ENCODE measurements at regions not wholly inside any gene's neighbourhood (a gene's known extent, or its start where the extent isn't known, plus 50 kb on each side); places are given as distances from the start of the nearest gene placed in this dataset.
A peak's percentile ranks its signal among the peaks of the same experiment; 100 is the strongest.

- no peak for DNase-seq (ENCODE audit: extremely low spot score, unreplicated experiment)
- Mint-ChIP-seq H3K36me3 (ENCODE audit: unreplicated experiment) (peaks cover 2% of the 10 kb centered on the region), H3K27ac (ENCODE audit: unreplicated experiment) (no peak overlapping the region), H3K9me3 (ENCODE audit: unreplicated experiment) (peaks cover 24% of the 10 kb centered on the region), H3K4me1 (ENCODE audit: unreplicated experiment) (no peaks in the 10 kb centered on the region), H3K27me3 (ENCODE audit: unreplicated experiment) (no peaks in the 10 kb centered on the region), H3K4me3 (ENCODE audit: unreplicated experiment) (no peak overlapping the region)
- TF ChIP-seq CTCF (IDR thresholded peaks at IDR 0.05) = peak; percentile 80
Measured at GRCh38 chr15:38002883-38003477, 68.5 kb downstream of the TMCO5A start.

DNA sequence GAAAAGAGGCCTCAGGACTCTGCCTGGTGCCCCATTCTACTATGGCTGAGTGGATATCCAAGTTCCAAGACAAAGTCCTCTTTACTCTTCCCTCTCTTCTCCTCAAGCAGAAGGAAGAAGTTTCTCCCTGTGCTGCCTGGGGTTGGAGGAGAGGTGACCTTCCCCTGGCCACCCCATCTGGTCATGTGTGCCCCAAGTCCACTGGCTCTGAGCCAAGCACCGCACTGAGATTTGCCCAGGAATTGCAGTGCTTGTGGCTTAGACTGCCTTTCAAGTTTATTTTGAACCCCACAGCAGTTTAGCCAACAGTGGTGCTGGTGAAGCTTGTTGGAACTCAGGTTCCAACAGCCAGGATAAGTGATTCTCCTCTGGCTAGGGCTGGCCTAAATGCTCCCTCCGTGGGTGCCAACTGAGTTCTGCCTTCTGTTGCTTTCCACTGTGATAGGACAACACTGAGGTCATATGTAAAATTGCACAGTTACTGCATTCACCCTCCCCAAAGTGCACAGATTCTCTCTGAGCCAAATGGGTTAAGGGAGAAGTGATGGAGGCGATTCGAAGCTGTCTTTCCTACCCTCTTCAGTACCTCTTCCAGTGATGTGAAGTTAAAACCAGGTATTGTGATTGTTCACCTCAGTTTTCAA, 69.9 kb downstream of the TMCO5A start:
- Mint-ChIP-seq H3K4me3 (ENCODE audit: unreplicated experiment) (no peak overlapping the region), H3K27ac (ENCODE audit: unreplicated experiment) (no peak overlapping the region), H3K4me1 (ENCODE audit: unreplicated experiment) (no peaks in the 10 kb centered on the region), H3K36me3 (ENCODE audit: unreplicated experiment) (peaks cover 2% of the 10 kb centered on the region), H3K27me3 (ENCODE audit: unreplicated experiment) (no peaks in the 10 kb centered on the region), H3K9me3 (ENCODE audit: unreplicated experiment) (peaks cover 21% of the 10 kb centered on the region)
- DNase-seq (ENCODE audit: extremely low spot score, unreplicated experiment) = no peak
- no peak for TF ChIP-seq CTCF (IDR thresholded peaks at IDR 0.05)

- no peak for DNase-seq (ENCODE audit: extremely low spot score, unreplicated experiment)
- H3K36me3 Mint-ChIP-seq (ENCODE audit: unreplicated experiment) = peaks cover 2% of the 10 kb centered on the region
- no peaks in the 10 kb centered on the region for H3K4me1 Mint-ChIP-seq (ENCODE audit: unreplicated experiment)
- no peak overlapping the region for H3K4me3 Mint-ChIP-seq (ENCODE audit: unreplicated experiment)
- no peak for TF ChIP-seq CTCF (IDR thresholded peaks at IDR 0.05)
- no peak overlapping the region for H3K27ac Mint-ChIP-seq (ENCODE audit: unreplicated experiment)
- H3K9me3 Mint-ChIP-seq (ENCODE audit: unreplicated experiment) = peaks cover 7% of the 10 kb centered on the region
- H3K27me3 Mint-ChIP-seq (ENCODE audit: unreplicated experiment) = no peaks in the 10 kb centered on the region
Measured at GRCh38 chr15:38005953-38006808, 71.7 kb downstream of the TMCO5A start.

GRCh38 chr15:38010395-38010794, 76.0 kb downstream of the TMCO5A start:
- no peak overlapping the region for H3K27ac Mint-ChIP-seq (ENCODE audit: unreplicated experiment)
- DNase-seq (ENCODE audit: extremely low spot score, unreplicated experiment) = no peak
- H3K4me1 Mint-ChIP-seq (ENCODE audit: unreplicated experiment) = no peaks in the 10 kb centered on the region
- H3K9me3 Mint-ChIP-seq (ENCODE audit: unreplicated experiment) = no peaks in the 10 kb centered on the region
- H3K4me3 Mint-ChIP-seq (ENCODE audit: unreplicated experiment) = no peak overlapping the region
- peak; percentile 7 for TF ChIP-seq CTCF (IDR thresholded peaks at IDR 0.05)
- H3K36me3 Mint-ChIP-seq (ENCODE audit: unreplicated experiment) = no peaks in the 10 kb centered on the region
- H3K27me3 Mint-ChIP-seq (ENCODE audit: unreplicated experiment) = no peaks in the 10 kb centered on the region

DNA sequence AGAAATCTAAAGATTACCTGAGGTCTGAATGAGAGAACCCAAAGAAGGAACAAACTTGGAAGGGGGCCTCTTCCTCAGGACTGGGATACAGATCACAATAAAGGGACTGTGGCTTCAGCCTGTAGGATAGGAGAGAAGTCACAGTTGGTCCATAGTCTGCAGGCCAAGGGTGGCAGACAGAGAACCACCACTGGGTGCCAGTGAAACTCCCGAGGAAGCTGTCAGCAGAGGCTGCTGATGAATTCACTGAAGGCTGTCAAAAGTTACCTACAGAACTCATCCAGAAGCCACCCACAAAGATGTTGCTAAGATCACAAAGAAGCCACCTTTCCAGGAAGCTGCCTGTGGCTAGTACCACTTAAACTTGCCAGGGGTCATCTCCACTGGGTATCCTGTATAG, 78.5 kb downstream of the TMCO5A start:
- Mint-ChIP-seq H3K9me3 (ENCODE audit: unreplicated experiment) (no peaks in the 10 kb centered on the region), H3K27ac (ENCODE audit: unreplicated experiment) (no peak overlapping the region), H3K4me3 (ENCODE audit: unreplicated experiment) (no peak overlapping the region), H3K36me3 (ENCODE audit: unreplicated experiment) (no peaks in the 10 kb centered on the region), H3K27me3 (ENCODE audit: unreplicated experiment) (no peaks in the 10 kb centered on the region), H3K4me1 (ENCODE audit: unreplicated experiment) (no peaks in the 10 kb centered on the region)
- DNase-seq (ENCODE audit: extremely low spot score, unreplicated experiment) = no peak
- no peak for TF ChIP-seq CTCF (IDR thresholded peaks at IDR 0.05)
